Fibroblast of lung (primary cell): ENCODE measurements at regions not wholly inside any gene's neighbourhood (a gene's known extent, or its start where the extent isn't known, plus 50 kb on each side); places are given as distances from the start of the nearest gene placed in this dataset.

Experiments used
- CTCF ChIP-seq, 2 donors: IDR thresholded peaks in 1 of 2; conservative IDR thresholded peaks in 1 of 2; 1 replicate in 1 of 2; 2 replicates in 1 of 2; pipeline ENCODE4 v1.5.1; 2011 to 2012; ENCODE audit warnings: low read length in 2 of 2, control low read depth in 1 of 2, inconsistent platforms in 1 of 2, low read depth in 1 of 2, mild to moderate bottlenecking in 1 of 2
- EZH2 ChIP-seq: IDR thresholded peaks from 2 replicates; pipeline ENCODE4 v1.5.1; 2012; ENCODE audit warnings: low read length, control low read depth, mild to moderate bottlenecking; ENCODE audit errors: missing control alignments

GRCh38 chr6:147951726-147952125, 390.9 kb upstream of the SASH1 start:
- TF ChIP-seq CTCF (conservative IDR thresholded peaks at IDR 0.05 in 1 of 2, IDR thresholded peaks at IDR 0.05 in 1 of 2; ENCODE audit: low read depth in 1 of 2, low read length in 2 of 2): no peak
- TF ChIP-seq EZH2: no peak
